OCI-LY1 (cell line): ENCODE measurements at regions not wholly inside any gene's neighbourhood (a gene's known extent, or its start where the extent isn't known, plus 50 kb on each side); places are given as distances from the start of the nearest gene placed in this dataset.

Experiments
- EZH2 ChIP-seq: fragments of 200-600 bp; sonication (generic), shearing (Covaris generic); IDR thresholded peaks from 2 replicates; pipeline ENCODE4 v1.8.0; 2017; ENCODE audit warnings: borderline replicate concordance, mixed run types, mild to moderate bottlenecking, antibody characterized with exemption, low read length, moderate library complexity, mixed read lengths
- TF ChIP-seq, protein P1 (sequence below): fragments of 200-600 bp; sonication (generic), shearing (Covaris generic); IDR thresholded peaks from 2 replicates; pipeline ENCODE4 v1.5.1; 2017; ENCODE audit warnings: mild to moderate bottlenecking, antibody characterized with exemption, low read length, moderate library complexity, mixed read lengths

DNA sequence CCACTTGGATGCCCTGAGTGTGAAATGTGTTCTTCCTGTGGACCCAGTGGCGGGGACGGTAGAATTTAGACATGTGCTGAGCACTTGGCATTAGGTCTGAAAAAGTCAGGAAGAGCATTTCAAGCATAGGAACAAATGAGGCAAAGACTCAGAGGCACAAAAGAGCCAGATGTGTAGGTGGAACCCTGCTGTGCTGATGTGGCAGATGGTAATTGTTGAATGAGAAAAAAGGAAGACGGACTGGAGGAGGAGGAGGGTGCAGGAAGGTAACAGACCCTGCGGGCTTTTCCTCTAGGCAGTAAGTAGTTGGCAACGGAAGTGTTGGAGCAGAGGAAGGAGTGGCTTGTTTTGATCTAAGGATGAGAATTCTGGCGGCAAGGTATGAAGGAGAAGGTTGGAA, 985.8 kb downstream of the TBC1D22A start:
- TF ChIP-seq, protein P1, sequence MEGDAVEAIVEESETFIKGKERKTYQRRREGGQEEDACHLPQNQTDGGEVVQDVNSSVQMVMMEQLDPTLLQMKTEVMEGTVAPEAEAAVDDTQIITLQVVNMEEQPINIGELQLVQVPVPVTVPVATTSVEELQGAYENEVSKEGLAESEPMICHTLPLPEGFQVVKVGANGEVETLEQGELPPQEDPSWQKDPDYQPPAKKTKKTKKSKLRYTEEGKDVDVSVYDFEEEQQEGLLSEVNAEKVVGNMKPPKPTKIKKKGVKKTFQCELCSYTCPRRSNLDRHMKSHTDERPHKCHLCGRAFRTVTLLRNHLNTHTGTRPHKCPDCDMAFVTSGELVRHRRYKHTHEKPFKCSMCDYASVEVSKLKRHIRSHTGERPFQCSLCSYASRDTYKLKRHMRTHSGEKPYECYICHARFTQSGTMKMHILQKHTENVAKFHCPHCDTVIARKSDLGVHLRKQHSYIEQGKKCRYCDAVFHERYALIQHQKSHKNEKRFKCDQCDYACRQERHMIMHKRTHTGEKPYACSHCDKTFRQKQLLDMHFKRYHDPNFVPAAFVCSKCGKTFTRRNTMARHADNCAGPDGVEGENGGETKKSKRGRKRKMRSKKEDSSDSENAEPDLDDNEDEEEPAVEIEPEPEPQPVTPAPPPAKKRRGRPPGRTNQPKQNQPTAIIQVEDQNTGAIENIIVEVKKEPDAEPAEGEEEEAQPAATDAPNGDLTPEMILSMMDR: no peak
- TF ChIP-seq EZH2: no peak
